ENCODE measurements at regions not wholly inside any gene's neighbourhood (a gene's known extent, or its start where the extent isn't known, plus 50 kb on each side); places are given as distances from the start of the nearest gene placed in this dataset.
A peak's percentile ranks its signal among the peaks of the same experiment; 100 is the strongest.

DNA sequence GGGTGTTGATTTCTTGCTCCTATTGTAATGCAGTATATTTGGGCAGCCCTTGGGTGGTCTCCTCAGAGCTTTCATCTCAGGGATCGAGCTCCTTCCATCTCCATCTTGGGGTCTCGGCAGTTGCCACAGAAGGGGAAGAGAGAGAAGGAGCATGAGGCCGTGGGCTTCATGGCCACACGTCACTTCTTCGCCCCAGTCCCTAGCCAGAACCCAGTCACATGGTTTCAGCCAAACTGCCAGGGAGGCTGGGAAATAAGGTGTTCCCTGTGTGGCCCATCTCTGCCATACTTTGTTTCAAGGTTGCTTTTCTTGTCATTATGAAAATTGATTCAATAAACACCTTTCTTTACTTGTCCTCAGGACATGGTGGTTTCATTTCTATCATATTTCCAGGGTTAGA lies 68.4 kb upstream of the NKD1 start:
- Histone ChIP-seq H2BK120ac (ENCODE audit: low read depth, low read length) (no peak overlapping the region), H3K79me2 (ENCODE audit: control insufficient read depth, insufficient read depth, low read length) (no peaks in the 10 kb centered on the region), H3K36me3 (ENCODE audit: control insufficient read depth, insufficient read depth, low read length) (no peaks in the 10 kb centered on the region), H3K9ac (ENCODE audit: low read length) (no peak overlapping the region), H2AK5ac (ENCODE audit: low read length) (no peak overlapping the region), H3K18ac (ENCODE audit: low read length) (no peak overlapping the region), H3K27me3 (ENCODE audit: insufficient read depth, low read length, poor library complexity) (no peaks in the 10 kb centered on the region), H3K4me2 (ENCODE audit: low read length) (no peak overlapping the region), H3K56ac (ENCODE audit: low read length) (no peak overlapping the region), H4K5ac (ENCODE audit: low read length) (no peak overlapping the region), H3K27ac (ENCODE audit: low read depth, low read length) (no peak overlapping the region), H4K8ac (ENCODE audit: low read depth, low read length) (no peak overlapping the region), H3K4me3 (ENCODE audit: low read length) (no peak overlapping the region), H2BK5ac (ENCODE audit: low read length) (no peak overlapping the region), H3K23ac (ENCODE audit: low read length) (no peak overlapping the region), H3K4ac (ENCODE audit: low read depth, low read length) (no peak overlapping the region), H2BK15ac (replicated peaks; ENCODE audit: low read depth) (no peak overlapping the region), H3K79me1 (ENCODE audit: low read length) (no peaks in the 10 kb centered on the region), H3K4me1 (ENCODE audit: control insufficient read depth, low read depth, low read length) (no peaks in the 10 kb centered on the region)
- DNase-seq: no peak
- WGBS (ENCODE audit: extremely low coverage, insufficient coverage, low lambda C conversion rate): no CpG with 5 or more reads among the region's 5 CpGs

DNA sequence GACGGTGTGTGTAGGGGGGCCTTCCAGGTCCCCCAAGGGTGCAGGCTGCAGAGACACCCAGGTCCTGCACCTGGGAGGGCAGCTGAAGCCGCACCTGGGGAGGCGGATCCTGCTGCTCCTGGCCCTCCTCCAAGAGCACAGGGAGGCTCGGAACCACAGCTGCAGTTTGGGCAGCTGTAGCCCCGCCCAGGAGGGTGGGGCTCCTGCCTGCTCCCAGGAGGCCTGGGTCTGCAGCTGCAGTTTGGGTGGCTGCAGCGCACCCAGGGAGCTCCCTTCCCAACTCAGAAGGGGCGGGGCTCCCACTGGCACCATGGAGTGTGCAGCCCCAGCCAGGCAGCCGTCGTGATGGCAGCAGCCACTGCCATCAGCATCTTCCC lies 69.4 kb upstream of the NKD1 start:
- Histone ChIP-seq H3K23ac (ENCODE audit: low read length) (no peak overlapping the region), H3K4me1 (ENCODE audit: control insufficient read depth, low read depth, low read length) (no peaks in the 10 kb centered on the region), H2AK5ac (ENCODE audit: low read length) (no peak overlapping the region), H3K4me2 (ENCODE audit: low read length) (no peak overlapping the region), H3K79me1 (ENCODE audit: low read length) (no peaks in the 10 kb centered on the region), H2BK5ac (ENCODE audit: low read length) (no peak overlapping the region), H4K5ac (ENCODE audit: low read length) (no peak overlapping the region), H3K27me3 (ENCODE audit: insufficient read depth, low read length, poor library complexity) (no peaks in the 10 kb centered on the region), H3K18ac (ENCODE audit: low read length) (no peak overlapping the region), H2BK120ac (ENCODE audit: low read depth, low read length) (no peak overlapping the region), H2BK15ac (replicated peaks; ENCODE audit: low read depth) (no peak overlapping the region), H4K8ac (ENCODE audit: low read depth, low read length) (no peak overlapping the region), H3K27ac (ENCODE audit: low read depth, low read length) (no peak overlapping the region), H3K4ac (ENCODE audit: low read depth, low read length) (no peak overlapping the region), H3K36me3 (ENCODE audit: control insufficient read depth, insufficient read depth, low read length) (no peaks in the 10 kb centered on the region), H3K79me2 (ENCODE audit: control insufficient read depth, insufficient read depth, low read length) (no peaks in the 10 kb centered on the region), H3K9ac (ENCODE audit: low read length) (no peak overlapping the region), H3K4me3 (ENCODE audit: low read length) (no peak overlapping the region), H3K56ac (ENCODE audit: low read length) (no peak overlapping the region)
- no CpG with 5 or more reads among the region's 9 CpGs for WGBS (ENCODE audit: extremely low coverage, insufficient coverage, low lambda C conversion rate)
- no peak for DNase-seq

GRCh38 chr16:50478075-50478772 lies 70.0 kb upstream of the NKD1 start:
- no peaks in the 10 kb centered on the region for H3K27me3 ChIP-seq (ENCODE audit: insufficient read depth, low read length, poor library complexity)
- no peak overlapping the region for H3K27ac ChIP-seq (ENCODE audit: low read depth, low read length)

DNA sequence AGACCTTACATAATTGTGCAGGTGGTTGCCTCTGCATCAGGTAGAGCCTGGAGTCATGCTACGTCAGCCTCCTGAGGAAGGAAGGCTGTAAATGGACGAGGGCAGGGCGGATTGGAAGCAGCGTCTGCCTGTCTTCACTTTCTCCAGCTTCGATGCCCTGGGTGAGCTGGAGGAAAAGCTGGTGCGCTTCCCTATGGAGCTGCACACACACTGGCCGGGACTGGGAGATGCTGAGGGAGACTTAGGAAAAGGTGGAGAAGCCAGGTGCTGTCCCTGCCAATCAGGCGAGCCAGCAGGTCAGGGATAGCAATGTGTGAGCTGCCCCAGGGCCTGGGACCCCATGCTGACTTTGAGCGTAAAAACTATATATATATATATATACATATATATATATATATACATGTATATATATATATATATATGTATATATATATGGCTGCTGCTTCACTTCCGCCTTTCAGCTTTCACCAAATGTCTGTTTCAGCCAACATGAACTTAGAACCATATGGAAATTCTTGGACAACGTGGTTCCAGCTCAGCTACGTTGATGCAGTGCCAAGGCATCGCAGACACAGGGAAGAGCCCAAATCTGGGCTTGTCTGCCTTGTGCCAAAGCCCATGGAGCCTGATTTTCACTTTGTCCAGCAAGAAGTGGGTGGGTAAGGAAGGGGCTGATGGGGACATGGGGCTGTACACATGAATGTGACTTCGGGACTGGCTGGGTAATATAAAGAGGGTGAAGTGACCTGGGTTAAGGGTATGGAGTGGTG lies 71.5 kb upstream of the NKD1 start:
- Histone ChIP-seq H2AK5ac (ENCODE audit: low read length) (no peak overlapping the region), H4K8ac (ENCODE audit: low read depth, low read length) (no peak overlapping the region), H3K18ac (ENCODE audit: low read length) (no peak overlapping the region), H3K79me1 (ENCODE audit: low read length) (no peaks in the 10 kb centered on the region), H4K5ac (ENCODE audit: low read length) (peak overlapping the region; percentile 25), H3K4ac (ENCODE audit: low read depth, low read length) (no peak overlapping the region), H3K4me3 (ENCODE audit: low read length) (no peak overlapping the region), H3K27ac (ENCODE audit: low read depth, low read length) (no peak overlapping the region), H3K79me2 (ENCODE audit: control insufficient read depth, insufficient read depth, low read length) (no peaks in the 10 kb centered on the region), H3K9ac (ENCODE audit: low read length) (no peak overlapping the region), H3K4me1 (ENCODE audit: control insufficient read depth, low read depth, low read length) (no peaks in the 10 kb centered on the region), H2BK15ac (replicated peaks; ENCODE audit: low read depth) (no peak overlapping the region), H3K27me3 (ENCODE audit: insufficient read depth, low read length, poor library complexity) (no peaks in the 10 kb centered on the region), H3K56ac (ENCODE audit: low read length) (no peak overlapping the region), H2BK5ac (ENCODE audit: low read length) (no peak overlapping the region), H3K4me2 (ENCODE audit: low read length) (no peak overlapping the region), H3K23ac (ENCODE audit: low read length) (no peak overlapping the region), H3K36me3 (ENCODE audit: control insufficient read depth, insufficient read depth, low read length) (no peaks in the 10 kb centered on the region), H2BK120ac (ENCODE audit: low read depth, low read length) (no peak overlapping the region)
- WGBS (ENCODE audit: extremely low coverage, insufficient coverage, low lambda C conversion rate): no CpG with 5 or more reads among the region's 14 CpGs
- no peak for DNase-seq

More at GRCh38 chr16:50478075-50478772, 70.0 kb upstream of the NKD1 start:
- H3K56ac ChIP-seq (ENCODE audit: low read length): no peak overlapping the region
- H2AK5ac ChIP-seq (ENCODE audit: low read length): no peak overlapping the region
- no peak overlapping the region for H2BK15ac ChIP-seq (replicated peaks; ENCODE audit: low read depth)
- H3K23ac ChIP-seq (ENCODE audit: low read length): no peak overlapping the region
- H3K79me2 ChIP-seq (ENCODE audit: control insufficient read depth, insufficient read depth, low read length): no peaks in the 10 kb centered on the region
- H4K5ac ChIP-seq (ENCODE audit: low read length): no peak overlapping the region
- no peak for DNase-seq
- H2BK5ac ChIP-seq (ENCODE audit: low read length): no peak overlapping the region
- no peak overlapping the region for H3K4ac ChIP-seq (ENCODE audit: low read depth, low read length)
- no peaks in the 10 kb centered on the region for H3K36me3 ChIP-seq (ENCODE audit: control insufficient read depth, insufficient read depth, low read length)
- H4K8ac ChIP-seq (ENCODE audit: low read depth, low read length): no peak overlapping the region
- no CpG with 5 or more reads among the region's 21 CpGs for WGBS (ENCODE audit: extremely low coverage, insufficient coverage, low lambda C conversion rate)
- no peak overlapping the region for H3K18ac ChIP-seq (ENCODE audit: low read length)
- no peaks in the 10 kb centered on the region for H3K4me1 ChIP-seq (ENCODE audit: control insufficient read depth, low read depth, low read length)
- H3K4me3 ChIP-seq (ENCODE audit: low read length): no peak overlapping the region
- no peak overlapping the region for H3K9ac ChIP-seq (ENCODE audit: low read length)
- no peak overlapping the region for H2BK120ac ChIP-seq (ENCODE audit: low read depth, low read length)
- no peak overlapping the region for H3K4me2 ChIP-seq (ENCODE audit: low read length)
- no peaks in the 10 kb centered on the region for H3K79me1 ChIP-seq (ENCODE audit: low read length)

DNA sequence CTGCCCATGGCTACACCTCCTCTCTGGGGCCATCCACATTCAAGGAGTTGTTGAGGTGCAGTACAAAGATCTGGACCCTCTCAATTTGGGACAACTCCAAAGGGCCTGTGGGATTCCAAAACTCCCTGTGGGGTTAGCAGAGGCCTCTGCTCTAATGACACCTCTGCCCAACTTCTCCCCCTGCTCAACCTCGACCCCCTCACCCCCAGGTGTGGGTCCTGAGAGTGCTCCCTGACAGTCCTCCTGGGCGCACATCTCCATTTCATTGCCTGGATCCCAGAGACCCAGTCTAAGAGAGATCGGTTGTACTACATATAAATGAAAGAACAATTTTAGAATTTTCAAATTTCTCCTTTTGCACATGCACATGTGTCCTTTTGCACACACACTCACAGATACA lies 73.0 kb upstream of the NKD1 start:
- no peak overlapping the region for H3K4ac ChIP-seq (ENCODE audit: low read depth, low read length)
- H3K27ac ChIP-seq (ENCODE audit: low read depth, low read length): no peak overlapping the region
- H3K79me1 ChIP-seq (ENCODE audit: low read length): no peaks in the 10 kb centered on the region
- H3K23ac ChIP-seq (ENCODE audit: low read length): no peak overlapping the region
- DNase-seq: no peak
- no peak overlapping the region for H2BK120ac ChIP-seq (ENCODE audit: low read depth, low read length)
- H3K4me2 ChIP-seq (ENCODE audit: low read length): no peak overlapping the region
- no peak overlapping the region for H2BK5ac ChIP-seq (ENCODE audit: low read length)
- H2AK5ac ChIP-seq (ENCODE audit: low read length): no peak overlapping the region
- no CpG with 5 or more reads among the region's 3 CpGs for WGBS (ENCODE audit: extremely low coverage, insufficient coverage, low lambda C conversion rate)
- H2BK15ac ChIP-seq (replicated peaks; ENCODE audit: low read depth): no peak overlapping the region
- H3K79me2 ChIP-seq (ENCODE audit: control insufficient read depth, insufficient read depth, low read length): no peaks in the 10 kb centered on the region
- no peak overlapping the region for H3K4me3 ChIP-seq (ENCODE audit: low read length)
- H3K27me3 ChIP-seq (ENCODE audit: insufficient read depth, low read length, poor library complexity): no peaks in the 10 kb centered on the region
- no peak overlapping the region for H4K8ac ChIP-seq (ENCODE audit: low read depth, low read length)
- H4K5ac ChIP-seq (ENCODE audit: low read length): no peak overlapping the region
- H3K36me3 ChIP-seq (ENCODE audit: control insufficient read depth, insufficient read depth, low read length): no peaks in the 10 kb centered on the region
- no peak overlapping the region for H3K9ac ChIP-seq (ENCODE audit: low read length)
- no peaks in the 10 kb centered on the region for H3K4me1 ChIP-seq (ENCODE audit: control insufficient read depth, low read depth, low read length)
- no peak overlapping the region for H3K18ac ChIP-seq (ENCODE audit: low read length)
- H3K56ac ChIP-seq (ENCODE audit: low read length): no peak overlapping the region

Measured in mesendoderm (in vitro differentiated cells).